Amniotic stem cell (primary cell): ENCODE measurements at regions not wholly inside any gene's neighbourhood (a gene's known extent, or its start where the extent isn't known, plus 50 kb on each side); places are given as distances from the start of the nearest gene placed in this dataset.
"Not testable (repeated sequence)": the region's sequence is repeated elsewhere in the genome, so short reads cannot be mapped to it uniquely, and the experiment has no call there.

Experiments
- DNase-seq: peaks from one replicate; lab custom pipeline; 2025; lab: John Stamatoyannopoulos, UW

- DNase-seq: no peak
Observed at GRCh38 chr3:106399761-106400160, 530.9 kb upstream of the CBLB start.

- DNase-seq: no peak
Observed at GRCh38 chr3:106401666-106402490, 533.1 kb upstream of the CBLB start.

DNA sequence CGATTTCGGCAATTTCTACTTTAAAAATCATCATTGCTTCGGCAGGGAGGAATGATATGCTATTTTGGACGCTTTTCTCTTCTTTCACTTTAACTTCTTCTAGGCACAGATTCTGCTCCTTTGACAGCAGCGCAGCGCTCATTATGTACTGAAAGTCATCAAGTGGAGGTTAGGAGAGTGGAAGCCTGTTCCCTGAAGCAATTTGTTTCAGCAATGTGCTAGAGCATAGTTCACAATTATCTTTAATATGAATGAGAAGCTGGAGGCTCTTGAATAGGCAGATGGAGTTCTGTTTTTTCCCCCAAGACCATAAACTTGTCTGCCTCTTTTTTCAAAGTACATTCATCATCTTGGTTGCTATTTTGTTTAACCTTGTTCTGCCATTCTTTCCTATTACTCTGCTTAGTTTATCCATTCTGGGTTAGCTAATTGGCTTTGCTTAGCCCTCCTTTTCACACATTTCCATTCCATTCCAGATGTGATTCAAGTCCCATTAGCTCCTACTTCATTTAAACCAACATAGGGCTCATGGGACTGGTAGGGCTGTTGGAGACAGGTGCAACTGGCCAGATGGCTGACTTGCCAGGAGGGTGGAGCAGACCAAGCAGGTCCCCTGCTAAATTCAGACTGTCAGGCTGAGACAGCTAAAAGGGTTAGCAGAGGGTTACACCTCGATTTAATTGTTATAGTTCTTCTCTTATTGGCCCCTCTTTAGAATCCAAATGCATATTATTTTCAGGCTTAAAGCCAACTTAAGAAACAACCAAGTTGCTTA lies 534.7 kb upstream of the CBLB start:
- no peak for DNase-seq

- no peak for DNase-seq
Observed at GRCh38 chr3:106413683-106414082, 544.9 kb upstream of the CBLB start.

- no peak for DNase-seq
Observed at GRCh38 chr3:106420628-106421027, 551.8 kb upstream of the CBLB start.

DNA sequence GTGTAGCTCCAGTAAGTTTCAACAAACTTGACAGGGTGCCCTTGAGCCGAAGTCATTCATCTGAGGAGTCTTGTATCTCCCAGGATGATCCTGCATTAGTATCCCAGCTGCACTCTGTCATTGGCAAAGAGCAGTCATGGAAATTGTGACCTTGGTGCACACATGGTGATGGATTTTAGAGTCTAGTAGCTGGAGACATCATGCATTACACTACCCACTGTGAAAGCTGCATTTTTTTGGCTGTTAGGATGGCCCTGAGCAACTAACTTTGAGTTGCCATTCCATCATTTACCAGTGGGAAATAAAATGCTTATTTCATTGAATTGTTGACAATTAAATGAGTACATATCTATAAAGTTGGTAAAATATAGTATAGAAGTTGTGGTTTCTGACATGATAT lies 552.6 kb upstream of the CBLB start:
- DNase-seq: no peak

DNA sequence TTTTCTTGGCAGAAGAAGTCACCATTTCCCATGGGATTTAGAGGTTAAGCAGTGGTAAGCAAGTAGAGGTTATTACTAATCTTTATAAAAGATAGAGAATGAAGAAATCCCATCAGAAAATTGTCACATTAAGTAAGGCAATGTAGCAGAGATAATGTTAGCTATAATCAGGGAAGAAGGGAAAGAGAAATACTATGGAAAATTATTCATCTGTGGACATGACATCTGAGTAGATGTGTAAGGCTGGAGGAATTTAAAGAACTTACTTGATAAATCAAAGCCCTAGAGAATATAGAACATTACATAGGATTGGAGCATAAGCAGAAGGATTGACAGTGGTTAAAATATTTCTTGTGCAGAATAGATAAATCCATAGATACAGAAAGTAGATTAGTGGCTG lies 553.1 kb upstream of the CBLB start:
- DNase-seq: no peak

DNA sequence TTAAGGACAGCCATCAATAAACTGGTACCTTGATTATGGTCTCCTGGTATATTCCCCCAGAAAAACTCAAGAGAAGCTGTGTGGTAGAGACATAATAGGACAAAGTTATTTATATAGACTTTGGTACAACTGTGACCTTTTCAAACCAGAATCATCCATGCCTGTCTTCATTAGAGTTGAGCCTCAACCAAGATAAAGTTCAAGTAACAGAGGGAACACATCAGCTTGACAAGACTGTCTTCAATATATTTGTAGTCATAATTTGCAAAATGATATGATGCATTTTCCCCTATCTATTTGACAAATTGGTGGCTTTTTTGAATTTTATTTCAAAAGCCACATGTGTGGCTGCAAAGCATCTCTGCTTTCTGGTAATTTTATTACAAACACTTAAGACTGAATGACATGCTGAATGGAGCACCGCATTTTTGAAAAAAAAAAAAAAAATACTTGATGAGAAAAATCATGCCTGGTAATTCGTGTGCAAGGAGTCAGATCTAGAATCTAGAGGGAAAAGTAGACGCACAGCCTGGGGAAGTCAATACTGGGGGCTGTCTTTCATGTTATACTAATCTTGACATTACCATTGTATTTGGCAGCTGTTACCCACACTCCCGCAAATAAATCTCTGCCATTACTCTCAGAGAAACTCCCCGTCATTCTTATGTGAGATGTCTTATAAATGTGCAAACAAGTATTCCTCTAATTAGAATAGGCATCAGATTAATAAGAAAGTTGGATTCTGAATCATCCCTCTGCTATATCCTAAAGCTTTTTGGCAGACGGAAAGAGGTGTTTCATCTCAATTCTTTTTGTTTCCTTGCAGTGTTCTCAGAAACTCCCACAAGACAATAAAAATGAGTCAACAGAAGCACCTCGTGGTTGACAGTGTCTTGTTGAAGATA lies 554.8 kb upstream of the CBLB start:
- DNase-seq: no peak

GRCh38 chr3:106425026-106425425 lies 556.2 kb upstream of the CBLB start:
- DNase-seq: no peak

DNA sequence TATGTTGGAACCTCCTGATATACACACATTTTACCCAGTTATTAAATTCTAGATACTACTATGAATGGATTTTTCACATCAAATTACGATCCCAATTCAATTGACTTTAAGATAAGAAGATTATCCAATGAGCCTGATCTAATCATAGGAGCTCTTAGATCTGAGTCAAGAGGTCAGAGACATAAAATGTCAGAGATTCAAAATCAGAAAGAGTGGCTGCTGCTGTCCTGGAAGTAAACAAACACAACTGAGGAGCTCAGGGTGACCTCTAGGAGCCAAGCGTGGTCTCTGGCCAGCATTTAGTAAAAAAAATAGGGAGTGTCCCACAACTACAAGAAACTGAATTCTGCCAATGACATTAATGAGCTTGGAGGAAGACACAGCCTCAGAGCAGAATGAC lies 557.1 kb upstream of the CBLB start:
- DNase-seq: no peak

GRCh38 chr3:106428565-106428994 lies 559.8 kb upstream of the CBLB start:
- DNase-seq: peak; percentile 90

- DNase-seq: no peak
Observed at GRCh38 chr3:106431721-106432120, 562.9 kb upstream of the CBLB start.

GRCh38 chr3:106435899-106436453 lies 567.2 kb upstream of the CBLB start:
- DNase-seq: no peak

- DNase-seq: no peak
Observed at GRCh38 chr3:106438887-106439286, 570.1 kb upstream of the CBLB start.

- DNase-seq: no peak
Observed at GRCh38 chr3:106440672-106441071, 571.9 kb upstream of the CBLB start.

DNA sequence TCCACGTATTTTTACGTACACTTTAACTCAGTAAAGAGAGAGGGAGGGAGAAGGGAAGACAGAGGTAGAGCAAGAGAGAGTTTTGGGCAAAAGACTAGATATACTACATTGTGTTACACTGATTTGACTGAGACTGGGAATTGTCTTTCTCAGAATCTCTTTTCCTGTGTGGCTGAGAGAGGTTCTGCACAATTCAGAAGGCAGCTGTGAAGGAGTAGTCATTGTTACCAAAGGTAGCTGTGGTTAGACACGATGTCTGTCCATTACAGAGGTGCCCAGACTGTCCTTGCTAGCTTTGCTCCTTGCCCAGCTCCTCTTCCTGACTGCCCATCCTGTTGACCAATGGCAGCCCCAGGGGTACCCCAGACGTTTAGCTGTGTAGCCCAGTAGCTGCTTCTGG lies 577.5 kb upstream of the CBLB start:
- no peak for DNase-seq

DNA sequence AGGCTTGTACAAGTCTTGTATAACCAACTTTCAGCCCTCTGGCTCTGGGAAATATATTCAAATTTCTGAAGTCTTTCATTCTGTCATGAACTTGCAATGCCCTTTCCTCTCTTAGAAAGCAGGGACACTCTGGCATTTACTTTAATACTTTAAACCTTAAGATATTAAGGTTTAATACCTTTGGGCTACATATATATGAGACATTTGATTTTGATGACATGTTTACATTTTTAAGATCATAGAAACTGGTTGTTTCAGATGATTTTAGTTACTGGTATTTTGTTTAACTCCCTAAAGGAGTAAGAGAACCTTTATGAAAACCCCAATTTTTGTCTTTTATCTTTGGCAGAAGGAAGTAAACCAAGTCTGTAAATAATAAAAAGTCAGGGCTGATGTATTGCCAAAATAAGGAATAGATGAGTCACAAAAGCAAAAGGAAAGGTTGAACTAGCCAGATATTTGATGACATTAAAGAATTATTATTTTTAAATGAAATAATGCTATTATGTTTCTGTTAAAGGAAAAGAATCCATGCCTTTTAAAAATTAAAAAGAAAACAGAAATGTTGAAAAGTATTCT lies 579.0 kb upstream of the CBLB start:
- DNase-seq: no peak

DNA sequence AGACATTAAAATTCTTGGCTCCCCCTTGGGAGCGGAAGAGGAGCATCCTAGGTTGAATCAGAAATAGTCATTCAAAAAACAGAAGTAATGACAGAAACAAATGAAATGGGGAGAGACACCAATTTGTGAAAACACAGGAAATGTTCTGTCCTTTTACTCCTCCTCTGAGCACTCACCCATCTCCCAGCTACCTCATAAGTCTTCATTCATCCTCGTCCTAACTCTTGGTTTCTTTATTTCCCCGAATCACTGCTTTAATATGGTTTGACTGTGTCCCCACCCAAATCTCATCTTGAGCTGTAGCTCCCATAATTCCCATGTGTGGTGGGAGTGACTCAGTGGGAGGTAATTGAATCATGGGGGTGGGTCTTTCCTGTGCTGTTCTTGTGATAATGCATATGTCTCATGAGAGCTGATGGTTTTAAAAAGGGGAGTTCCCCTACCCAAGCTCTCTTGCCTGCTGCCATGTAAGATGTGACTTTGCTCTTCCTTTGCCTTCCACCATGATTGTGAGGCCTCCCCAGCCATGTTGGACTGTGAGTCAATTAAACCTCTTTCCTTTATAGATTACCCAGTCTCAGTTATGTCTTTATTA lies 579.7 kb upstream of the CBLB start:
- not testable (repeated sequence) for DNase-seq

GRCh38 chr3:106452096-106452495 lies 583.3 kb upstream of the CBLB start:
- no peak for DNase-seq

- DNase-seq: no peak
Observed at GRCh38 chr3:106454497-106454896, 585.7 kb upstream of the CBLB start.
